GM23338 (cell line): ENCODE measurements at regions not wholly inside any gene's neighbourhood (a gene's known extent, or its start where the extent isn't known, plus 50 kb on each side); places are given as distances from the start of the nearest gene placed in this dataset.

ENCODE experiments used
- CREB1 ChIP-seq: fragments of 250-450 bp; sonication (Bioruptor Pico); IDR thresholded peaks from 2 replicates; pipeline ENCODE4 v1.5.0; 2020; ENCODE audit warnings: low read depth, mild to moderate bottlenecking, moderate library complexity
- CTCF ChIP-seq, 2 experiments: fragments of 200-600 bp in 1 of 2; sonication (generic) in 1 of 2; conservative IDR thresholded peaks; 2 replicates each; pipeline versions ENCODE4 v1.5.1 to v1.6.1; 2016 to 2017; ENCODE audit warnings: antibody characterized with exemption in 2 of 2, low read depth in 2 of 2, mild to moderate bottlenecking in 2 of 2, moderate library complexity in 1 of 2
- EZH2 ChIP-seq: fragments of 200-600 bp; sonication (generic); IDR thresholded peaks from one replicate; pipeline ENCODE4 v1.8.0; 2017; ENCODE audit warnings: antibody characterized with exemption, mild to moderate bottlenecking, low read depth; ENCODE audit not compliant: unreplicated experiment
- EZH2phosphoT487 ChIP-seq: fragments of 200-600 bp; sonication (generic); IDR thresholded peaks from one replicate; pipeline ENCODE4 v1.8.1; 2018; ENCODE audit warnings: antibody characterized with exemption; ENCODE audit not compliant: unreplicated experiment
- JUNB ChIP-seq: IDR thresholded peaks from one replicate; pipeline ENCODE4 v1.6.1; 2016; ENCODE audit warnings: antibody characterized with exemption; ENCODE audit not compliant: unreplicated experiment
- NANOG ChIP-seq: IDR thresholded peaks from 2 replicates; pipeline ENCODE4 v1.6.1; 2016; ENCODE audit warnings: antibody characterized with exemption, borderline replicate concordance
- POLR2AphosphoS5 ChIP-seq: IDR thresholded peaks from 2 replicates; pipeline ENCODE4 v1.6.1; 2016; ENCODE audit warnings: antibody characterized with exemption, low read depth
- ZNF114 ChIP-seq: fragments of 250-450 bp; sonication (Bioruptor Pico); IDR thresholded peaks from 2 replicates; pipeline ENCODE4 v1.5.0; 2020; ENCODE audit warnings: mild to moderate bottlenecking, moderate library complexity
- ZNF331 ChIP-seq: fragments of 250-450 bp; sonication (Bioruptor Pico); IDR thresholded peaks from 2 replicates; pipeline ENCODE4 v1.5.0; 2020; ENCODE audit warnings: low read depth, mild to moderate bottlenecking, moderate library complexity
- TF ChIP-seq, protein P1 (sequence below): IDR thresholded peaks from 2 replicates; pipeline ENCODE4 v1.6.1; 2016; ENCODE audit warnings: antibody characterized with exemption
- TF ChIP-seq, protein P2 (sequence below): IDR thresholded peaks from one replicate; pipeline ENCODE4 v1.6.1; 2018; ENCODE audit warnings: antibody characterized with exemption; ENCODE audit not compliant: unreplicated experiment
- TF ChIP-seq, protein P3 (sequence below): fragments of 250-450 bp; sonication (Bioruptor Pico); IDR thresholded peaks from 2 replicates; pipeline ENCODE4 v1.5.0; 2020; ENCODE audit warnings: mild to moderate bottlenecking, moderate library complexity

- TF ChIP-seq CTCF (conservative IDR thresholded peaks at IDR 0.05; ENCODE audit: low read depth in 2 of 2) (no peak), EZH2 (no peak), POLR2AphosphoS5 (no peak), EZH2phosphoT487 (no peak), ZNF331 (CRISPR knock-in tag) (no peak), NANOG (no peak), CREB1 (CRISPR knock-in tag) (no peak), JUNB (no peak), ZNF114 (CRISPR knock-in tag) (no peak)
- TF ChIP-seq, protein P1, sequence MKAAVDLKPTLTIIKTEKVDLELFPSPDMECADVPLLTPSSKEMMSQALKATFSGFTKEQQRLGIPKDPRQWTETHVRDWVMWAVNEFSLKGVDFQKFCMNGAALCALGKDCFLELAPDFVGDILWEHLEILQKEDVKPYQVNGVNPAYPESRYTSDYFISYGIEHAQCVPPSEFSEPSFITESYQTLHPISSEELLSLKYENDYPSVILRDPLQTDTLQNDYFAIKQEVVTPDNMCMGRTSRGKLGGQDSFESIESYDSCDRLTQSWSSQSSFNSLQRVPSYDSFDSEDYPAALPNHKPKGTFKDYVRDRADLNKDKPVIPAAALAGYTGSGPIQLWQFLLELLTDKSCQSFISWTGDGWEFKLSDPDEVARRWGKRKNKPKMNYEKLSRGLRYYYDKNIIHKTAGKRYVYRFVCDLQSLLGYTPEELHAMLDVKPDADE: no peak
- TF ChIP-seq, protein P2, sequence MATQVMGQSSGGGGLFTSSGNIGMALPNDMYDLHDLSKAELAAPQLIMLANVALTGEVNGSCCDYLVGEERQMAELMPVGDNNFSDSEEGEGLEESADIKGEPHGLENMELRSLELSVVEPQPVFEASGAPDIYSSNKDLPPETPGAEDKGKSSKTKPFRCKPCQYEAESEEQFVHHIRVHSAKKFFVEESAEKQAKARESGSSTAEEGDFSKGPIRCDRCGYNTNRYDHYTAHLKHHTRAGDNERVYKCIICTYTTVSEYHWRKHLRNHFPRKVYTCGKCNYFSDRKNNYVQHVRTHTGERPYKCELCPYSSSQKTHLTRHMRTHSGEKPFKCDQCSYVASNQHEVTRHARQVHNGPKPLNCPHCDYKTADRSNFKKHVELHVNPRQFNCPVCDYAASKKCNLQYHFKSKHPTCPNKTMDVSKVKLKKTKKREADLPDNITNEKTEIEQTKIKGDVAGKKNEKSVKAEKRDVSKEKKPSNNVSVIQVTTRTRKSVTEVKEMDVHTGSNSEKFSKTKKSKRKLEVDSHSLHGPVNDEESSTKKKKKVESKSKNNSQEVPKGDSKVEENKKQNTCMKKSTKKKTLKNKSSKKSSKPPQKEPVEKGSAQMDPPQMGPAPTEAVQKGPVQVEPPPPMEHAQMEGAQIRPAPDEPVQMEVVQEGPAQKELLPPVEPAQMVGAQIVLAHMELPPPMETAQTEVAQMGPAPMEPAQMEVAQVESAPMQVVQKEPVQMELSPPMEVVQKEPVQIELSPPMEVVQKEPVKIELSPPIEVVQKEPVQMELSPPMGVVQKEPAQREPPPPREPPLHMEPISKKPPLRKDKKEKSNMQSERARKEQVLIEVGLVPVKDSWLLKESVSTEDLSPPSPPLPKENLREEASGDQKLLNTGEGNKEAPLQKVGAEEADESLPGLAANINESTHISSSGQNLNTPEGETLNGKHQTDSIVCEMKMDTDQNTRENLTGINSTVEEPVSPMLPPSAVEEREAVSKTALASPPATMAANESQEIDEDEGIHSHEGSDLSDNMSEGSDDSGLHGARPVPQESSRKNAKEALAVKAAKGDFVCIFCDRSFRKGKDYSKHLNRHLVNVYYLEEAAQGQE: no peak
- TF ChIP-seq, protein P3, sequence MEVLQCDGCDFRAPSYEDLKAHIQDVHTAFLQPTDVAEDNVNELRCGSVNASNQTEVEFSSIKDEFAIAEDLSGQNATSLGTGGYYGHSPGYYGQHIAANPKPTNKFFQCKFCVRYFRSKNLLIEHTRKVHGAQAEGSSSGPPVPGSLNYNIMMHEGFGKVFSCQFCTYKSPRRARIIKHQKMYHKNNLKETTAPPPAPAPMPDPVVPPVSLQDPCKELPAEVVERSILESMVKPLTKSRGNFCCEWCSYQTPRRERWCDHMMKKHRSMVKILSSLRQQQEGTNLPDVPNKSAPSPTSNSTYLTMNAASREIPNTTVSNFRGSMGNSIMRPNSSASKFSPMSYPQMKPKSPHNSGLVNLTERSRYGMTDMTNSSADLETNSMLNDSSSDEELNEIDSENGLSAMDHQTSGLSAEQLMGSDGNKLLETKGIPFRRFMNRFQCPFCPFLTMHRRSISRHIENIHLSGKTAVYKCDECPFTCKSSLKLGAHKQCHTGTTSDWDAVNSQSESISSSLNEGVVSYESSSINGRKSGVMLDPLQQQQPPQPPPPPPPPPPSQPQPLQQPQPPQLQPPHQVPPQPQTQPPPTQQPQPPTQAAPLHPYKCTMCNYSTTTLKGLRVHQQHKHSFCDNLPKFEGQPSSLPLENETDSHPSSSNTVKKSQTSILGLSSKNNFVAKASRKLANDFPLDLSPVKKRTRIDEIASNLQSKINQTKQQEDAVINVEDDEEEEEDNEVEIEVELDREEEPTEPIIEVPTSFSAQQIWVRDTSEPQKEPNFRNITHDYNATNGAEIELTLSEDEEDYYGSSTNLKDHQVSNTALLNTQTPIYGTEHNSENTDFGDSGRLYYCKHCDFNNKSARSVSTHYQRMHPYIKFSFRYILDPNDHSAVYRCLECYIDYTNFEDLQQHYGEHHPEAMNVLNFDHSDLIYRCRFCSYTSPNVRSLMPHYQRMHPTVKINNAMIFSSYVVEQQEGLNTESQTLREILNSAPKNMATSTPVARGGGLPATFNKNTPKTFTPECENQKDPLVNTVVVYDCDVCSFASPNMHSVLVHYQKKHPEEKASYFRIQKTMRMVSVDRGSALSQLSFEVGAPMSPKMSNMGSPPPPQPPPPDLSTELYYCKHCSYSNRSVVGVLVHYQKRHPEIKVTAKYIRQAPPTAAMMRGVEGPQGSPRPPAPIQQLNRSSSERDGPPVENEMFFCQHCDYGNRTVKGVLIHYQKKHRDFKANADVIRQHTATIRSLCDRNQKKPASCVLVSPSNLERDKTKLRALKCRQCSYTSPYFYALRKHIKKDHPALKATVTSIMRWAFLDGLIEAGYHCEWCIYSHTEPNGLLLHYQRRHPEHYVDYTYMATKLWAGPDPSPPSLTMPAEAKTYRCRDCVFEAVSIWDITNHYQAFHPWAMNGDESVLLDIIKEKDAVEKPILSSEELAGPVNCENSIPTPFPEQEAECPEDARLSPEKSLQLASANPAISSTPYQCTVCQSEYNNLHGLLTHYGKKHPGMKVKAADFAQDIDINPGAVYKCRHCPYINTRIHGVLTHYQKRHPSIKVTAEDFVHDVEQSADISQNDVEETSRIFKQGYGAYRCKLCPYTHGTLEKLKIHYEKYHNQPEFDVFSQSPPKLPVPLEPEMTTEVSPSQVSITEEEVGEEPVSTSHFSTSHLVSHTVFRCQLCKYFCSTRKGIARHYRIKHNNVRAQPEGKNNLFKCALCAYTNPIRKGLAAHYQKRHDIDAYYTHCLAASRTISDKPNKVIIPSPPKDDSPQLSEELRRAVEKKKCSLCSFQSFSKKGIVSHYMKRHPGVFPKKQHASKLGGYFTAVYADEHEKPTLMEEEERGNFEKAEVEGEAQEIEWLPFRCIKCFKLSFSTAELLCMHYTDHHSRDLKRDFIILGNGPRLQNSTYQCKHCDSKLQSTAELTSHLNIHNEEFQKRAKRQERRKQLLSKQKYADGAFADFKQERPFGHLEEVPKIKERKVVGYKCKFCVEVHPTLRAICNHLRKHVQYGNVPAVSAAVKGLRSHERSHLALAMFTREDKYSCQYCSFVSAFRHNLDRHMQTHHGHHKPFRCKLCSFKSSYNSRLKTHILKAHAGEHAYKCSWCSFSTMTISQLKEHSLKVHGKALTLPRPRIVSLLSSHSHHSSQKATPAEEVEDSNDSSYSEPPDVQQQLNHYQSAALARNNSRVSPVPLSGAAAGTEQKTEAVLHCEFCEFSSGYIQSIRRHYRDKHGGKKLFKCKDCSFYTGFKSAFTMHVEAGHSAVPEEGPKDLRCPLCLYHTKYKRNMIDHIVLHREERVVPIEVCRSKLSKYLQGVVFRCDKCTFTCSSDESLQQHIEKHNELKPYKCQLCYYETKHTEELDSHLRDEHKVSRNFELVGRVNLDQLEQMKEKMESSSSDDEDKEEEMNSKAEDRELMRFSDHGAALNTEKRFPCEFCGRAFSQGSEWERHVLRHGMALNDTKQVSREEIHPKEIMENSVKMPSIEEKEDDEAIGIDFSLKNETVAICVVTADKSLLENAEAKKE (CRISPR knock-in tag): no peak
Observed at GRCh38 chr18:22314420-22314819, 103.3 kb downstream of the CTAGE1 start.
